ENCODE measurements at regions not wholly inside any gene's neighbourhood (a gene's known extent, or its start where the extent isn't known, plus 50 kb on each side); places are given as distances from the start of the nearest gene placed in this dataset.

DNA sequence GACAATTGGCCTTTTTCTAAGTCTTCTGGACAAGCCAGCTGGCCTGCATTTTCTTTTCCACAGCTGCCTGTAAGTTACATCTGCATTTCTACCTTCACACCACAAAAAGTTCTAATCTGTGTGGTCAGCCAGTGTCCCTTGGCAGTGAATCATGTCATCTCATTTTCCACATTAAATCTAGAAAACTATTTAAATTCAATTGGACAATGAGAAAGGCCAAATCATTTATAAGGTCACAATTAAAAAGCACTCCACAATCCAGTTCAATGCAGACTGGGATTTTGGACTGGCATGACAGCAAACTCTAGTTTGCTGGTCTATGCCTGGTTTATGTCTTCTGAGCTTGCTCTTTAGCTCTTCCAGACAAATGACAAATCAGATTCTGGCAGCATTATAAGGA lies 494.2 kb upstream of the SPHKAP start:
- no peaks in the 10 kb centered on the region for H3K36me3 ChIP-seq (ENCODE audit: insufficient read depth, low read length)
- no peak overlapping the region for H3K9ac ChIP-seq (ENCODE audit: low read depth, low read length)
- H3K27me3 ChIP-seq (ENCODE audit: control insufficient read depth, insufficient read depth, low read length) = no peaks in the 10 kb centered on the region
- H3K4me3 ChIP-seq (ENCODE audit: low read length) = no peak overlapping the region
- H3K4me1 ChIP-seq (ENCODE audit: control insufficient read depth, insufficient read depth, low read length) = no peaks in the 10 kb centered on the region
- no peaks in the 10 kb centered on the region for H3K9me3 ChIP-seq (replicated peaks; ENCODE audit: low read length)
- no peak overlapping the region for H3K4me2 ChIP-seq (ENCODE audit: low read length)

DNA sequence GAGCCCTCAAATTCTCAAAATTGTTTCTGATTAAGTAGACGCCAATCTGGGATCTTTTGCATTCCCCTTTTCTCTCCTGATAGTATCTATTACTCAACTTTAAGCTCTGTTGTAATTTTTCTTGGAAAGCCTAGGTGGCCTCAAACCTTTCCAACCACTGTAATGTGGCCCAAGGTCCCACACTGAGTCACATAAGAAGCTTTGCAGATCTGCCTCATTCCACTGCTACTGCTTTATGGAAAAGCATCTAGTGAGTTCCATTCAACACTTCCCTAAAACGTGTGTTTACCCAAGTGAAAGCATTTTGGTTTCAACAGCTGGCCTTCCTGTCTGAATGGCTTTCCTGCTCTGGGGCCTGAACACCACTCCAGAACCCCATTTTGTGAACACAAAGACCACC lies 493.6 kb upstream of the SPHKAP start:
- no peaks in the 10 kb centered on the region for H3K36me3 ChIP-seq (ENCODE audit: insufficient read depth, low read length)
- H3K4me2 ChIP-seq (ENCODE audit: low read length) = no peak overlapping the region
- no peak overlapping the region for H3K9ac ChIP-seq (ENCODE audit: low read depth, low read length)
- H3K9me3 ChIP-seq (replicated peaks; ENCODE audit: low read length) = no peaks in the 10 kb centered on the region
- no peaks in the 10 kb centered on the region for H3K27me3 ChIP-seq (ENCODE audit: control insufficient read depth, insufficient read depth, low read length)
- no peaks in the 10 kb centered on the region for H3K4me1 ChIP-seq (ENCODE audit: control insufficient read depth, insufficient read depth, low read length)
- H3K4me3 ChIP-seq (ENCODE audit: low read length) = no peak overlapping the region

DNA sequence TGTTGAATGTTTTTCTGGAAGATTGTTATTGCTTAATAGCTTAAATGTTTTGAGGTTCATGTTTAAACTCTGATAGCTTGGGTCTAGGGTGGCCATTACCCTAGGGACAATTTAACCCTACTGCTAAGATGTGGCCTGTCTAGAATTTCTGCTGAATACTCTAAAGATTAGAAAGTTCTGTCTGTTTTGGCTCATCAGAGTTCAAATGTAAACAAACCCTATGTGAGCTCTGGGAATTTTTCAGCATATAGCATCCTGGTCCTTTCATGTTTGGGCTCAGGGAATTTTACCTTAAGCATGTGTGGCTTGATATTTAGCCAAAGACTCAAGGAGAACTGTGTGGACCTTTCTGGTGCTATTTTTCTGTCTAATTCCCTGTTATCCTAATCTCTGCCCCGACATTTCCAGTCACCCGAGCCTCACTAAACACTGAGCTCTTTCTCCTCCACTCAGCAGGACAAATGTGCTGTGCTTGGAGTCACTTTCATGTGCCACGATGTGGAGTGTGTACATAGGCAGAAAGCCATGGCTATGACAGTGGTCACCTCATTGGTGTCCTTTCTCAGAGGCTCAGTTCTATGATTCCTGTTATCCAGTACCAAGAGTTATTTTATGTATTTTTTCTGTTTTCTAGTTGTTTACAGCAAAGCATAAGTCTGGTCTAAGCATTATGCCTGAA lies 492.5 kb upstream of the SPHKAP start:
- Histone ChIP-seq H3K4me1 (ENCODE audit: control insufficient read depth, insufficient read depth, low read length) (no peaks in the 10 kb centered on the region), H3K4me2 (ENCODE audit: low read length) (no peak overlapping the region), H3K27me3 (ENCODE audit: control insufficient read depth, insufficient read depth, low read length) (no peaks in the 10 kb centered on the region), H3K4me3 (ENCODE audit: low read length) (no peak overlapping the region), H3K9me3 (replicated peaks; ENCODE audit: low read length) (no peaks in the 10 kb centered on the region), H3K9ac (ENCODE audit: low read depth, low read length) (no peak overlapping the region), H3K36me3 (ENCODE audit: insufficient read depth, low read length) (no peaks in the 10 kb centered on the region)

DNA sequence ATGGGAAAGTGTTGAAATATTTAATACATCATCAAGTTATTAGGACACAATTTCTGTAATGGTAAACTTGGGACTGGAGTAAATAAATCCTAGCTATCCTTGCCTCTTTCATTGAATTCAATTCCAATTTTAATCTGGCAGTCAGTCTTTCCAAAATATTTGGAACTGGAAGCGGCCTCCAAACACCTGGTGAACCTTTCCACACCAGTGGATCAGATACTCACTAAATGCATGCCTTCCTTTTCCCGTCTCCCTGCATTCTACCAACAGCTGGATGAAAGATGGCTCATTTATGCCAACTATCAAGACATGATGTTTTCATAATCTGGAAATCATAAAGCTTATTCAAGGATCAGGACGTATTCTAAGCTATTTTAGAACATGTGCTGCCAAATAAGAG lies 488.2 kb upstream of the SPHKAP start:
- Histone ChIP-seq H3K27me3 (ENCODE audit: control insufficient read depth, insufficient read depth, low read length) (no peaks in the 10 kb centered on the region), H3K9me3 (replicated peaks; ENCODE audit: low read length) (no peaks in the 10 kb centered on the region), H3K36me3 (ENCODE audit: insufficient read depth, low read length) (no peaks in the 10 kb centered on the region), H3K4me3 (ENCODE audit: low read length) (no peak overlapping the region), H3K4me1 (ENCODE audit: control insufficient read depth, insufficient read depth, low read length) (no peaks in the 10 kb centered on the region), H3K4me2 (ENCODE audit: low read length) (no peak overlapping the region), H3K9ac (ENCODE audit: low read depth, low read length) (no peak overlapping the region)

DNA sequence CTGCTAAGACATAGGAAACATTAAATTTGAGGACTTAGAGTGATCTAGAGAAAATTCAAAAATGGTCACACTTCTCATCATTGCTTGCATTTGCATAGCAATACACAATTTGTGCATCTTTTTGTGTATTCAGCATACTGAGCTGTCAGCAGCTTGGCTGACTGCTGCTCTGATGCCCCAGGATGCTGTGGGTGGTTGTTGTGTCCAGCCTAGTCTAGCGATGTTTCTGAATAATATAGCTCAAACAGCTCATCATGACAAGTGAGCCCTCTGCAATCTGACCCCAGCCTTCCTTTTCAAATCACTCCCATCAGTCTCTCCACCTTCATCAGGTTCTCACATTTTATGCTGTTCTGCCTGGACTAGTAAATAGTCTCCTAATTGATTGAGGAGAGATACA lies 483.7 kb upstream of the SPHKAP start:
- Histone ChIP-seq H3K4me2 (ENCODE audit: low read length) (no peak overlapping the region), H3K27me3 (ENCODE audit: control insufficient read depth, insufficient read depth, low read length) (peaks cover 3% of the 10 kb centered on the region), H3K36me3 (ENCODE audit: insufficient read depth, low read length) (no peaks in the 10 kb centered on the region), H3K4me3 (ENCODE audit: low read length) (no peak overlapping the region), H3K9ac (ENCODE audit: low read depth, low read length) (no peak overlapping the region), H3K9me3 (replicated peaks; ENCODE audit: low read length) (no peaks in the 10 kb centered on the region), H3K4me1 (ENCODE audit: control insufficient read depth, insufficient read depth, low read length) (no peaks in the 10 kb centered on the region)

DNA sequence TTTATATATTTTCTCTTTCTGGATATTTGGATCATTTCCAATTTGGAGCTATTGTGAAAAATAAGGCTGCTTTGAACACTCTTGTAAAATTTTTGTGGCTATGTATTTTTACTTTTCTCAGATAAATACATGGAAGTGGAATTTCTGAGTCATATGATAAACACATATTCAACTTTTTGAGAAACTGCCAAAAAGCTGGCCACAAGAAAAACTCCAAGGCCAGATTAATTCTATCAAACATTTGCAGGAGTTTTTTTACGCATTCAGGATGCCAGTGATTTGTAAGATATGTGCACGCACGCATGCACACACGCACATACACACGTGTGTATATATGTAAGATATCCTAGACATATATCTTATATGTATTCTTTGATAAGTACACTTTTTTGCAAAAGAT lies 477.5 kb upstream of the SPHKAP start:
- Histone ChIP-seq H3K4me2 (ENCODE audit: low read length) (no peak overlapping the region), H3K36me3 (ENCODE audit: insufficient read depth, low read length) (no peaks in the 10 kb centered on the region), H3K9ac (ENCODE audit: low read depth, low read length) (no peak overlapping the region), H3K27me3 (ENCODE audit: control insufficient read depth, insufficient read depth, low read length) (no peaks in the 10 kb centered on the region), H3K4me3 (ENCODE audit: low read length) (no peak overlapping the region), H3K9me3 (replicated peaks; ENCODE audit: low read length) (no peaks in the 10 kb centered on the region), H3K4me1 (ENCODE audit: control insufficient read depth, insufficient read depth, low read length) (peaks cover 13% of the 10 kb centered on the region)

DNA sequence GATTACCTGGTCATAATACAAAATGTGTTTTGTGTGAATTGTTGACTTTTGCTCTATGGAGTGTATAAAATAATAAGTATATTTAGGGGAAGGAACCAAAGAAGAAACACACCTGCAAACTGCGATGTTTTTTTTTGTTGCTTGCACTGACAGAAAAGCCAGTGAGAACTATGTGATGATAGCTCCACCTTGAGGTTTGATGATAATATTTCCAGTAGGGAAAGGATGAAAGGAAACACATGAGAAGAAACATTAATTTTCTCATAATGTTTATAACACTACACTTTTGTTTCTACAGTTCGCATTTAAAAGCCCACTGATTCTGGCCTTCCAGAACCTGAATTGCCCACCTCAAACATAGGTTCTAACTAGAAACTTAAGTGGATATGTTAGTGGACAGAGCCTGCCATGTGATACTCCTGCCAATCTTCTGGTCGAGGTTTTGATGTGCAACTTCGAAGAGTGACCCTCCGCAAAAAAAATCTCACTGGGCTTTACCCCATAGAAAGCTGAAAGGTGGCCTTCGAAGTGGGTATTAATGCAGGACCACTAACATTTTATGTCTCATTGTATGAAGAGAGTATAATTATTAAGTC lies 476.4 kb upstream of the SPHKAP start:
- H3K4me3 ChIP-seq (ENCODE audit: low read length) = no peak overlapping the region
- no peak overlapping the region for H3K9ac ChIP-seq (ENCODE audit: low read depth, low read length)
- no peaks in the 10 kb centered on the region for H3K36me3 ChIP-seq (ENCODE audit: insufficient read depth, low read length)
- H3K27me3 ChIP-seq (ENCODE audit: control insufficient read depth, insufficient read depth, low read length) = no peaks in the 10 kb centered on the region
- H3K4me1 ChIP-seq (ENCODE audit: control insufficient read depth, insufficient read depth, low read length) = peaks cover 13% of the 10 kb centered on the region
- H3K4me2 ChIP-seq (ENCODE audit: low read length) = no peak overlapping the region
- H3K9me3 ChIP-seq (replicated peaks; ENCODE audit: low read length) = no peaks in the 10 kb centered on the region

DNA sequence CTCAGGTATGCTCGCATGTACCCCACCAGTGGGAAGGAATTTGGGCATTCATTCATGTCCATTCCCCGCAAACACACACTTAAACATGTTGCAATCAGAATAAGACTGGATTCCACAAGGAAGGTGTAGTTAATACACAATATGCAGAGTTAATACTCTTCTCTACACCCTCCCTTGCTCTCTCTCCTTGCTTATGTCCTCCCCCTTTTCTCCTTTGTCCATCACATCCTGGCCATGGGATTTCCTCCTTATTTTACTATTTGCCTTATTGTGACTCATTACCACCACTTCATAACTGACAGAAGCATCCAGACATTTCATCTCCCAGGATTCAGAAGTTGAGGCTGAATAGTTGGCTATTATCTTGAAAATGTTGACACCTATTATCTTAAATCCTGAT lies 473.8 kb upstream of the SPHKAP start:
- Histone ChIP-seq H3K27me3 (ENCODE audit: control insufficient read depth, insufficient read depth, low read length) (no peaks in the 10 kb centered on the region), H3K36me3 (ENCODE audit: insufficient read depth, low read length) (no peaks in the 10 kb centered on the region), H3K9me3 (replicated peaks; ENCODE audit: low read length) (no peaks in the 10 kb centered on the region), H3K4me2 (ENCODE audit: low read length) (no peak overlapping the region), H3K9ac (ENCODE audit: low read depth, low read length) (no peak overlapping the region), H3K4me1 (ENCODE audit: control insufficient read depth, insufficient read depth, low read length) (peaks cover 20% of the 10 kb centered on the region), H3K4me3 (ENCODE audit: low read length) (no peak overlapping the region)

DNA sequence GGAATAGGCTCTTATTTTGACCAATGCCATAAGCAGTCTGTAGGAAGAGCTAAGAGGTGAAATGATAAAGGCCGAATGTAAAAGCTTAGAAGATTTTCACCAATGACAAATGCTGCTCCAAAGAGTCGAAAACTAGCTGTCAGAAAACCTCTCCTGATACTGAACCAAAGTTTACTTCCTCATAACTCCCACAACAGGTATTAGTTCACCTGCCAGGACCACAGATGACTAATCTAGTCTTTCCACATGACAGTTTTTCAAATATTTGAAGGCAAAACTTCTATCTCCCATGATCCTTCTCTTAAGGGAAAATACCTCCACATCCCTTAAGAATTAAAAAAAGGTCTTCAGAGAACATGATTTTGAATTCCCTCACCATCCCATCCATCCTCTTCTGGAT lies 473.2 kb upstream of the SPHKAP start:
- Histone ChIP-seq H3K4me1 (ENCODE audit: control insufficient read depth, insufficient read depth, low read length) (peaks cover 18% of the 10 kb centered on the region), H3K27me3 (ENCODE audit: control insufficient read depth, insufficient read depth, low read length) (no peaks in the 10 kb centered on the region), H3K36me3 (ENCODE audit: insufficient read depth, low read length) (no peaks in the 10 kb centered on the region), H3K4me3 (ENCODE audit: low read length) (no peak overlapping the region), H3K4me2 (ENCODE audit: low read length) (no peak overlapping the region), H3K9ac (ENCODE audit: low read depth, low read length) (no peak overlapping the region), H3K9me3 (replicated peaks; ENCODE audit: low read length) (no peaks in the 10 kb centered on the region)

DNA sequence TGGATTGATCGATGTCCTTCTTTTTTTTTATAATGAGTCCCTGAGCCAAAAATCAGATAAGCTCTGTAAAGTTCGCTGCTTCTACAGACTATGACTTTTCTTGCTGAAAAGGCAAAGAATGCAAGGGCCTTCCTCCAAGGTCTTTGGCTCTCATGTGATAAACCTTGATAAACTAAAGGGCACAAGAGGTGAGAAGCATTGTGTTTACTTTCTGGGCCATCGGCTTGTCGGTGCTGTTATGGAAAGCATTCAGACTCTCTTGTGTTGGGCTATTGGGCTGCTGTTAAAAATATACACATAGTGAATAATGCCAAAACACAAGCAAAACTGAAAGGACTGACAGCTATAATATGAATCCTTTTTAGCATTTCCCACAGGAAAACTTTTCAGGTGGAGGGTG lies 472.4 kb upstream of the SPHKAP start:
- Histone ChIP-seq H3K27me3 (ENCODE audit: control insufficient read depth, insufficient read depth, low read length) (no peaks in the 10 kb centered on the region), H3K36me3 (ENCODE audit: insufficient read depth, low read length) (no peaks in the 10 kb centered on the region), H3K9ac (ENCODE audit: low read depth, low read length) (no peak overlapping the region), H3K9me3 (replicated peaks; ENCODE audit: low read length) (no peaks in the 10 kb centered on the region), H3K4me2 (ENCODE audit: low read length) (no peak overlapping the region), H3K4me1 (ENCODE audit: control insufficient read depth, insufficient read depth, low read length) (peaks cover 11% of the 10 kb centered on the region), H3K4me3 (ENCODE audit: low read length) (no peak overlapping the region)

DNA sequence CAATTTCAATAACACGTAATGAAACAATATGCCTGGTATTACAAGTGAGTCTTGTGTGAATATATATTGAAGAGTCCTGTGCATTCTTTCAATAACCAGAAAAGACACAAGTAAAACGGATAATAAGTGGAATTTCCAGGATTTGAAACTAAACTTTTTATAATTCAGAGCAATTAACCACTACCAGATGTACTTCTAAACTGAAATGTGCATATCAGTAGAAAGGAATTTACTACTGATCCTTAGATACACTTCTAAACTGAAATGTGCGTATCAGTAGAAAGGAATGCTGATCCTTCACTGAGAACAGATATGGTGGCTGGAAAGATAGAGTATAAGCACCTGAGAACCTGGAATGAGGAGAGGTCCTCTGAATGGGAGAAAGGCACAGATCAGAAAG lies 470.9 kb upstream of the SPHKAP start:
- Histone ChIP-seq H3K9ac (ENCODE audit: low read depth, low read length) (no peak overlapping the region), H3K4me2 (ENCODE audit: low read length) (no peak overlapping the region), H3K4me1 (ENCODE audit: control insufficient read depth, insufficient read depth, low read length) (peaks cover 7% of the 10 kb centered on the region), H3K36me3 (ENCODE audit: insufficient read depth, low read length) (no peaks in the 10 kb centered on the region), H3K27me3 (ENCODE audit: control insufficient read depth, insufficient read depth, low read length) (no peaks in the 10 kb centered on the region), H3K9me3 (replicated peaks; ENCODE audit: low read length) (no peaks in the 10 kb centered on the region), H3K4me3 (ENCODE audit: low read length) (no peak overlapping the region)

DNA sequence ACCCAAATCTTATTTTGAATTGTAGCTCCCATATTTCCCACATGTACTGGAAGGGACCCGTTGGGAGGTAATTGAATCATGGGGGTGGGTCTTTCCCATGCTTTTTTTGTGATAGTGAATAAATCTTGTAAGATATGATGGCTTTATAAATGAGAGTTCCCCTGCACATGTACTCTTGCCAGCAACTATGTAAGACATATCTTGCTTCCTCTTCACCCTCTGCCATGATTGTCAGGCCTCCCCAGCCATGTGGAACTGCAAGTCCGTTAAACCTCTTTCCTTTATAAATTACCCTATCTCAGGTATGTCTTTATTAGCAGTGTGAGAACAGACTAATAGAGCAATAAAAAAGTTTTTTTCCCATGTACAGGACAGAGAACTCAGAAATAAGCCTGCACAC lies 468.4 kb upstream of the SPHKAP start:
- H3K4me3 ChIP-seq (ENCODE audit: low read length) = no peak overlapping the region
- peaks cover 13% of the 10 kb centered on the region for H3K4me1 ChIP-seq (ENCODE audit: control insufficient read depth, insufficient read depth, low read length)
- no peaks in the 10 kb centered on the region for H3K9me3 ChIP-seq (replicated peaks; ENCODE audit: low read length)
- no peak overlapping the region for H3K9ac ChIP-seq (ENCODE audit: low read depth, low read length)
- no peaks in the 10 kb centered on the region for H3K36me3 ChIP-seq (ENCODE audit: insufficient read depth, low read length)
- no peaks in the 10 kb centered on the region for H3K27me3 ChIP-seq (ENCODE audit: control insufficient read depth, insufficient read depth, low read length)
- no peak overlapping the region for H3K4me2 ChIP-seq (ENCODE audit: low read length)
